T-helper 1 cell treated with Interleukin-12 subunit alpha and Interleukin-12 subunit beta and Interleukin-4 antibody, amounts not matched to agents 30 μg/mL and 1 μg/mL, for 36 hours (primary cell): ENCODE measurements at regions not wholly inside any gene's neighbourhood (a gene's known extent, or its start where the extent isn't known, plus 50 kb on each side); places are given as distances from the start of the nearest gene placed in this dataset.
"Not testable (repeated sequence)": the region's sequence is repeated elsewhere in the genome, so short reads cannot be mapped to it uniquely, and the experiment has no call there.

ENCODE experiments used
- H3K27ac Mint-ChIP-seq: one replicate; pipeline ENCODE4 v1.8.0; 2021; ENCODE audit warnings: mild to moderate bottlenecking, mixed read lengths
- H3K27me3 Mint-ChIP-seq: one replicate; pipeline ENCODE4 v1.8.0; 2021; ENCODE audit warnings: low read depth, mixed read lengths
- H3K36me3 Mint-ChIP-seq: one replicate; pipeline ENCODE4 v1.8.0; 2021; ENCODE audit warnings: low read depth, mixed read lengths
- H3K4me1 Mint-ChIP-seq: one replicate; pipeline ENCODE4 v1.8.0; 2021; ENCODE audit warnings: low read depth, mixed read lengths
- H3K4me3 Mint-ChIP-seq: one replicate; pipeline ENCODE4 v1.8.0; 2021; ENCODE audit warnings: mild to moderate bottlenecking, moderate library complexity, mixed read lengths
- H3K9me3 Mint-ChIP-seq: one replicate; pipeline ENCODE4 v1.8.0; 2021; ENCODE audit warnings: mixed read lengths

GRCh38 chr21:9746831-9747606 lies 774.4 kb upstream of the TPTE start:
- peaks cover 16% of the 10 kb centered on the region for H3K9me3 Mint-ChIP-seq
- H3K27ac Mint-ChIP-seq, H3K36me3 Mint-ChIP-seq, H3K4me1 Mint-ChIP-seq, H3K27me3 Mint-ChIP-seq, H3K4me3 Mint-ChIP-seq: not testable (repeated sequence)

GRCh38 chr21:9747870-9748269 lies 773.5 kb upstream of the TPTE start:
- not testable (repeated sequence) for H3K27me3 Mint-ChIP-seq, H3K27ac Mint-ChIP-seq, H3K36me3 Mint-ChIP-seq, H3K4me1 Mint-ChIP-seq, H3K4me3 Mint-ChIP-seq
- H3K9me3 Mint-ChIP-seq, result peaks cover 11% of the 10 kb centered on the region

GRCh38 chr21:9748451-9748850 lies 772.9 kb upstream of the TPTE start:
- H3K27me3 Mint-ChIP-seq, H3K4me3 Mint-ChIP-seq, H3K27ac Mint-ChIP-seq, H3K4me1 Mint-ChIP-seq, H3K36me3 Mint-ChIP-seq: not testable (repeated sequence)
- H3K9me3 Mint-ChIP-seq, result peaks cover 11% of the 10 kb centered on the region

GRCh38 chr21:9749741-9750230 lies 771.6 kb upstream of the TPTE start:
- H3K4me1 Mint-ChIP-seq, H3K36me3 Mint-ChIP-seq, H3K27ac Mint-ChIP-seq, H3K4me3 Mint-ChIP-seq, H3K27me3 Mint-ChIP-seq: not testable (repeated sequence)
- peaks cover 16% of the 10 kb centered on the region for H3K9me3 Mint-ChIP-seq

- Mint-ChIP-seq H3K9me3 (peaks cover 20% of the 10 kb centered on the region), H3K4me1 (no peaks in the 10 kb centered on the region), H3K36me3 (no peaks in the 10 kb centered on the region), H3K27ac (no peak overlapping the region), H3K4me3 (no peak overlapping the region), H3K27me3 (no peaks in the 10 kb centered on the region)
These were observed 770.9 kb upstream of the TPTE start for GRCh38 chr21:9750341-9751086.

- H3K4me3 Mint-ChIP-seq, H3K36me3 Mint-ChIP-seq, H3K4me1 Mint-ChIP-seq, H3K27me3 Mint-ChIP-seq, H3K27ac Mint-ChIP-seq: not testable (repeated sequence)
- H3K9me3 Mint-ChIP-seq, result peaks cover 26% of the 10 kb centered on the region
These were observed 770.2 kb upstream of the TPTE start for GRCh38 chr21:9751087-9751585.

- not testable (repeated sequence) for H3K27ac Mint-ChIP-seq, H3K4me3 Mint-ChIP-seq, H3K27me3 Mint-ChIP-seq, H3K4me1 Mint-ChIP-seq, H3K36me3 Mint-ChIP-seq
- peaks cover 26% of the 10 kb centered on the region for H3K9me3 Mint-ChIP-seq
These were observed 769.4 kb upstream of the TPTE start for GRCh38 chr21:9752028-9752427.

- H3K27ac Mint-ChIP-seq, H3K27me3 Mint-ChIP-seq, H3K4me3 Mint-ChIP-seq, H3K36me3 Mint-ChIP-seq, H3K4me1 Mint-ChIP-seq: not testable (repeated sequence)
- H3K9me3 Mint-ChIP-seq, result peaks cover 19% of the 10 kb centered on the region
These were observed 767.9 kb upstream of the TPTE start for GRCh38 chr21:9753441-9753840.

- peaks cover 15% of the 10 kb centered on the region for H3K9me3 Mint-ChIP-seq
- H3K36me3 Mint-ChIP-seq, result no peaks in the 10 kb centered on the region
- no peaks in the 10 kb centered on the region for H3K27me3 Mint-ChIP-seq
- H3K4me1 Mint-ChIP-seq, result no peaks in the 10 kb centered on the region
- H3K27ac Mint-ChIP-seq, result no peak overlapping the region
- no peak overlapping the region for H3K4me3 Mint-ChIP-seq
These were observed 767.4 kb upstream of the TPTE start for GRCh38 chr21:9753943-9754342.

- peaks cover 15% of the 10 kb centered on the region for H3K9me3 Mint-ChIP-seq
- H3K27ac Mint-ChIP-seq, H3K27me3 Mint-ChIP-seq, H3K4me3 Mint-ChIP-seq, H3K36me3 Mint-ChIP-seq, H3K4me1 Mint-ChIP-seq: not testable (repeated sequence)
These were observed 766.9 kb upstream of the TPTE start for GRCh38 chr21:9754434-9754833.

GRCh38 chr21:9755611-9756010 lies 765.8 kb upstream of the TPTE start:
- Mint-ChIP-seq H3K27me3 (no peaks in the 10 kb centered on the region), H3K27ac (no peak overlapping the region), H3K4me3 (no peak overlapping the region), H3K36me3 (no peaks in the 10 kb centered on the region), H3K4me1 (no peaks in the 10 kb centered on the region), H3K9me3 (peaks cover 15% of the 10 kb centered on the region)

GRCh38 chr21:9756677-9757076 lies 764.7 kb upstream of the TPTE start:
- Mint-ChIP-seq H3K4me1 (no peaks in the 10 kb centered on the region), H3K36me3 (no peaks in the 10 kb centered on the region), H3K27me3 (no peaks in the 10 kb centered on the region), H3K4me3 (no peak overlapping the region), H3K9me3 (peaks cover 15% of the 10 kb centered on the region), H3K27ac (no peak overlapping the region)

GRCh38 chr21:9757118-9757517 lies 764.3 kb upstream of the TPTE start:
- not testable (repeated sequence) for H3K27ac Mint-ChIP-seq, H3K27me3 Mint-ChIP-seq, H3K4me1 Mint-ChIP-seq, H3K36me3 Mint-ChIP-seq, H3K4me3 Mint-ChIP-seq
- H3K9me3 Mint-ChIP-seq, result peaks cover 15% of the 10 kb centered on the region

GRCh38 chr21:9757572-9757971 lies 763.8 kb upstream of the TPTE start:
- not testable (repeated sequence) for H3K36me3 Mint-ChIP-seq

GRCh38 chr21:9758141-9758540 lies 763.2 kb upstream of the TPTE start:
- H3K27me3 Mint-ChIP-seq, result no peaks in the 10 kb centered on the region
- H3K36me3 Mint-ChIP-seq, result no peaks in the 10 kb centered on the region
- no peak overlapping the region for H3K27ac Mint-ChIP-seq
- H3K4me3 Mint-ChIP-seq, result no peak overlapping the region
- H3K9me3 Mint-ChIP-seq, result peaks cover 15% of the 10 kb centered on the region
- no peaks in the 10 kb centered on the region for H3K4me1 Mint-ChIP-seq

More at GRCh38 chr21:9757572-9757971, 763.8 kb upstream of the TPTE start:
- H3K4me3 Mint-ChIP-seq, H3K4me1 Mint-ChIP-seq, H3K27ac Mint-ChIP-seq, H3K27me3 Mint-ChIP-seq: not testable (repeated sequence)
- peaks cover 15% of the 10 kb centered on the region for H3K9me3 Mint-ChIP-seq
